ENCODE measurements at regions not wholly inside any gene's neighbourhood (a gene's known extent, or its start where the extent isn't known, plus 50 kb on each side); places are given as distances from the start of the nearest gene placed in this dataset.

DNA sequence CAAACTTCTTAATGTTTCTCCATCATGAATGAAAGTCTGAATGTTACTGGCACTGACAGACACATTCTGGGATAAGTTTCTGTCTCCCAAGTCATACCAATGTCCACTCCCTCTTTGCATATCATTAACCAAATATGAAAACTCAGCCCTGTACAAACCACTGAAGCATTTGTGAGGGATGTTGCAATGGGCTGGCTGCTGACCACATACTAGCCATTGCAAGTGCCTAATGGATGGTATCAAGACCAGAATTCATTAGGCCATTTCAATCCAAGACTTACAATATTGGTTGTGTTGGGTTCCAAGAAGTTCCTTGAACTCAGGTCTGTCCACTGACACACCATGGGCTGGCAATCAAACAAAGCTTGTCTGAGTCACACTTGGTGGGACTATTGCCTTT lies 73.8 kb downstream of the CBLN2 start:
- DNase-seq: no peak

DNA sequence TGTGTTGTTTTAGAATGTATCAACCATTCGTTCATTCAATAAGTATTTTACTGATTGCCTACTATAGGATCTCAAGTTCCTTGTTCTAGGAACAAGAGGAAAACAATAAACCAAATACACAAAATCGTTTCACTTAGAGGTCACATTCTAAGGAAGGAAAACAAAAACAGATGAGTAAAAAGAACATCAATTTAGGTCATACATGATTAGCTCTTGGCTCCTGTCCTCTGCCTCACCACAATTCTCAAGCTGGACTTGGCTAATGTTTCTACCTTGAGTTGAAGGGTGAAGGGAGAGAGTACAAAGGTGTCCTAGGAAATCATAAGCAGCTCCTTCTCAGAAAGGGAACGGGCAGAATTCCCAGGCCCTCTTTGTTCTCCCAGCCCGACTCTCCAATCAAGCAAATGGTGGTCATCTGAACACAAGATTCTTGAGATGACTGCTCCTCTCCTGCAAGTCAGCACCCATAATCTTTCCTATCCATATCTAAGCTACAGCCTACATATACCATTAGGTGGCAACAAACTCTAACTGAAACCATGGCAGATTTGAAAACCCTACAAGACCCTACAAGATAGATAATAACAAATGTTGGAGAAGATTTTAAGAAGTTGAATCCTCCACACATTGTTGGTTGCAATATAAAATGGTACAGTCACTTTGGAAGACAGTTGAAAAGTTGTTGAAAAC lies 76.0 kb downstream of the CBLN2 start:
- no peak for DNase-seq

DNA sequence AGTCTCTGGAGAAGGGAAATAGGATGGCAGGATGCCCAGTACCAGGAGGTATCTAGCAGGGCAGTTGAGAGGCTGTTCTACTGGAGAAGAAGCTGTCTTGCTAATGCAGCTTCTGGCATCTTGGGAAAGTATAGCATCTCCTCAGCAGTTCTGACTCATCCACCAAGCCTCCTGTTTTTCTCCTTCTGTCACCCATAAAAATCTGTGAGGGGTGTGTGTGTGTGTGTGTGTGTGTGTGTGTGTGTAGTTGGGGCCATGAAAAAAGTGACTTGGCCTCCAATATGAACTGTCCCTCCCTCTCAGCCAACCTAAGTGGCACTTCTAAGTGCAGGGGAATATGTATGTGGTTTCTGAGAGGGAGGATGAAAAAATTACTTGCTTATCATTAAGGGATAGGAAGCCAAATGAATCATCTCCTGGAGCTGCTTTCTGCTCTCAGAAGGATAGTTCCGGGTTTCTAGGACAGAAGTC lies 83.9 kb downstream of the CBLN2 start:
- DNase-seq: no peak

DNA sequence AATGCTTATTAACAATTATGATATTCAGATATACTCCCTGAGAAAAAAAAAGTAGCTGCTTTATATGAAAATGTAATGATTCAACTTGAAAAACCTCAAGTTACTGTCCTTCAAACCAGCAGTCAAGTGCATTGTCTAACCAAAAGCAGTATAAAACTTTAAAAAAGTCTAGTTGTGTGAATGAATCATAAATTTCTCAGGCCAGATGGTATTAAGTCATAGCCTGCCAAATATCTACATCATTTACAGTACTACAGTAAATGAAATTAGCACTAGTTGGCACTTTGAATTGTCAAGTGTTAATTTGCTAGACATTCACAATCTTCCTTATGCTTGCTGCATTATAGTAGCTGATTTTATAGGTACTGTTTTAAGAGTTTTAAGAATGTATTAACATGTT lies 85.9 kb downstream of the CBLN2 start:
- no peak for DNase-seq

DNA sequence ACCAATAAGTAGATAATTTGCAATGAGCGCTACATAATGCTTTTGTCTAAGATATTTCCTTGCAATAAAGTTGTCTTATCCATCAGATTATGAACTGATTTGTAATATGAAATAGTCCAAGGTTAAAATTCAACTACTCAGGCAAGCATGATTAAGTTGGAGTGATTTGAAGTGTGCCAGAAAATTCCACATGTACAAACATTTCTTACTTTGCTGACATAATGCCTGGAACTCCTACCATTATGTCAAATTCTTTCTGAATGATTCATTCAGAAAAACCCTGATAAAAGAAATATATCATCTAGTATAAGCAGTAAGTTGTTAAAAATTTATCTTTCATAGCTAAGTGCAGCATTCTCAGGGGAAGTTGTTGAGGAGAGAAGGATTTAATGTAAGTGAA lies 87.3 kb downstream of the CBLN2 start:
- no peak for DNase-seq

DNA sequence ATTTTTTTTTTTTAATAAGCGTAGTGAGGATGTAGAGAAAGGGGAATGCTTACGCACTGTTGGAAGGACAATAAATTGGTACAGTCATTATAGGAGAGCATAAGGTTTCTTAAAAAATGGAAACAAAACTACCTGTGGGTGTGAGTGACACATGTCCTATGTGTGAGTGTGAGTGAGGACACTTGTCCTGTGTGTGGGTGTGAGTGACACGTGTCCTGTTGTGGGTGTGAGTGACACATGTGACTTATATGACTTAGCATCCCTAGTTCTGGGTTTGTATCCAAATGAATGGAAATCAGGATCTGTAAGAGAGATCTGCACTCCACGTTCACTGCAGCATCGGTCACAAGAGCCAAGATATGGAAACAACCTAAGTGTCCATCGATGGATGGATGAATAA lies 91.8 kb downstream of the CBLN2 start:
- DNase-seq: no peak

DNA sequence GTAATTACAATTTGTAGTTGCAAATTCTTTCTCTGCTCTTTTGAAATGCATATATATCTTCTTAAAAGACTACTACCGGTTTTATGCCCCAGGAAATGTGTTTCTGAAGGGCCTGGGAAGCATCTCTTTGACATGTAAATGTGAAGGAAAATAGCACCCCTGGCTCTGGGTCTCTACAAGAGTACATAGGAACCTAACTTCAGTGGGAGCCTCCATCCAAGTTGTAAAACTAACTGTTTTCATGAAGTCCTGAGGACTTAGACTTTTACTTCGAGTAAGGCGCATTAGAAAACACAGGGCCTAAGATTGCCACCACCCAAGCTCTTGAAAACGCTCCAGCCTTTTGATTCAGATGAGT lies 99.4 kb downstream of the CBLN2 start:
- no peak for DNase-seq

DNA sequence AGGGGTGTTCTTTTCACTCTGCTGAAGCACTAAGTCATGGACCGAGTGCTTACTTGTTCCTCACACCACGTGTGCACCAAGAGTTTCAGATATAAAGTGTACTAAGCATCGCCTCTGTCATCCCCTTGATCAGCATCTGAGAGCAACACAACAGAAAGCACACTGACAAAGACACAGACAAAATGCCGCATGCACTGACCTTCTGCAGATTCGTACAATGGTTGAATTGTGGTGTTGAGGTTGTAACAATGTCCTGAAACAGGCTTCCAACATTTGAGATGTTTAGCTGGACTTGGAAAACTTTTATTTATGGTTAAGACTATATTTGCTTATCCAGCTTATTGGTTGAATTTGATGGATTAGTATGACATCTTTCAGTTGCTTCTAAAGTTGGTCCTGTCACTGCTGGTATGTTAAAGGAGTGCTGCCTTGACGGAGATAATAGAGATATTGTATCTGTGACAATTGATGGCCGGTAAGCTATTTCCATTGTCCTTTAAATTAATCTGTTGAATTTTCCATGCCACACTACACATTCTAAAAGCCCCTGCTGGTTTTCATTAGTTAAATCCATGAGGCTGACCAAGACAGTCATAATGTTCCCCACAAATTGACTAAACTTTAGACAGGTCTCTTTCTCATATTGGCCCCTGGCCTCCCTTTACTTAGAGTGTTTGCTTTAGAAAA lies 99.9 kb downstream of the CBLN2 start:
- DNase-seq: no peak

DNA sequence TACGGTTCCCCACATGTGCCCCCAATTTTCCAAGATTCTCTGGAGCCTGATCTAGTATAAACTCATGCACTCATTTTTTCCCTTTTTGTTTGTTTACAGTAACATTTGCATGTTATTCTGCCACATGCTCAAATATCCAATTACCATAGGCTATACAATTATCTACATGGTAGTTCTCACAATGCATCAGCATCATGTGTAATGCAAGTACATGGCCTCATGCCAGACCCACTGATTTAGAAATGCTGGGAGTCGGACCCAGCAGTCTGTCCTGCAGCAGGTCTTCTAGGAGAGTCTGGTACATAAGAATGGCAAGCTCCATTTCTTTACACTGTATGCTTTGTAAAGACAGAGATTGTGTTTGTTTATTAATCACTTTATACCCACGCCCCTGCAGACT lies 107.7 kb downstream of the CBLN2 start:
- DNase-seq: no peak

DNA sequence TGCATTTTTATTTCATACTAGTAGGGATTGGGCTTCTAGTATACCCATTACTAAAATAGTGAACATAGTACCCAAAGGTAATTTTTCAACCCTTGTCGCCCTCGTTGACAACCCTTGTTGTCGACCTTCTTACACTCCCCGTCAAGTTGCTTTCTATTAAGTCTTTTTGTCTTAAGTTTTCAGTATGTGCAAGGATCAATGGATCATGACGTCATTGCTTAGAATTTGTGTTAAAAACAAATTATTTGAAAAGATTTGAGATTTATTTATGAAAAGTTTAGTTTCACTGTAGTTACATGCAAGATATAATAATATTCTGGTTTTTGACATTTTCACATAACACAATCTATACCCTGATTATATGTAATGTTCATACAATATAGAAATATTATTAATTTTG lies 110.4 kb downstream of the CBLN2 start:
- DNase-seq: no peak

DNA sequence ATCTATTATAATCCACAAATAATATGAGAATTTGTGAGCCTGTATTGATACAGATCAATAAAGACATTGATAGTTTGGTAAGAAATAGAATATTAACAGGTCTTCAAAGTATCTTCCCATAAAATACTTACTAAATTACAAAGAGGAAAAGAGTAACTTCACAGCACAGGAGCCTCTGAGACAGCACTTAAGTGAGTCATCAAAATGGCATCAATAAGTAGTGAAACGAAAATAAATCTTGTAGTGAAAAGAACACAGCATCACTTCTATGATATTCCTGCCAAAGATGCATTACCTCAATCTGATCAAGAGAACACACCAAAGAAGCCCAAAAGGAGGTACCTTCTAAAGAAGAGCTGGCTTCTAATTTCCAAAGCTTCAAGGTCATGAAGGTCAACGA lies 116.4 kb downstream of the CBLN2 start:
- DNase-seq: no peak

DNA sequence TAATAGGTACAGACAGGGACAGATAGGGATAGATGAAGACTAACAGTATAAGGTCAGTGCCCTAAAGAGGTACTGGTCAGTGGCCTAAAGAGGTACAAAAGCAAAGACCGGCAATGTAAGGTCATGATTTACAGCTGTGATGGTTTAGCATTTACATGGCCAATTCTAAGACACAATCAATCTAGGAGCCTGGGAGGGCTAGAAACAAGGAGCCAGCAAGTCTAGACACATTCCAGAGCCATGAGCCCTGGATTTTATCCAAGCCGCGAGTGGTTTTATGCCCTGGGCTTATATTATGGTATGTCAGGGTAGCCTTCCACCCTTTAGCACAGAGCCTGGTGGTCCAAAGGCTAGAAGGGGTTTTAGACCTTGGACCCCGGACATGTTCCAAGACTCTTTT lies 124.2 kb downstream of the CBLN2 start:
- no peak for DNase-seq

DNA sequence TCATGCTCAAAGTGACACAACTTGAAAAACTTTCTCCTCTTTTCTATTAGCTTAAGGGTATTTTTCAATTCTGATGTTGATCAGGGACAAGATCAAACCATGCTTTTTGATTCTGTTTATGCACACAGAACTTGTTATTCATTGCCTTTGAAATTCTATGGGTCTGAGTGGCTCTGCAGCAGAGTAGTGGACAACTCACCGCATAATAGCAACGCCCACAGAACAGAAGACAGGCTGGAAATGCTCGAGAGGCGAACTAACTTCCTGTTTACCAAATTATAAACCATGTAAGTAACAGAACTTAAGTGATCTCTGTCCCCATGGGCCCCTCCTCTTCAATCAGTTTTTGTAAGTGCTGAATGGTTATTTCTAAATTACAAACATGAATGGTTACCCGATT lies 131.2 kb downstream of the CBLN2 start:
- DNase-seq: no peak

DNA sequence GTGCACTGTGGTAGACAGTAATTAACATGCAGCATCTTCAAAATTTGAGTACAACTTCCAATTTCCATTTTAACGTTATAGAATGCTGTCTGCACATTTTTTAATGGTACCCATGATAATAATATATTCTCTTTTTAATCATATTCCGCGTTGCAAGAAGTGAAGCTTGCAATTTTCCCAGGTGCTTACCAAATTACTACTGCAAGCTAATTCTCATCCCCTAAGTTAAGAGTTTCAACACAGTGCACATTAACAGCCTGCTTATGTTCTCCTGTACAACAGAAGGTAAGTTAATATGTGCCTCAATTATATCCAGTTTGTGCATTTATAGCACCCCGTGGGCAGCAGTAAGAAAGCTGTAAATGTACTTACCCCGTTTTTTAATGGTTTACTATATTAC lies 132.9 kb downstream of the CBLN2 start:
- DNase-seq: no peak

DNA sequence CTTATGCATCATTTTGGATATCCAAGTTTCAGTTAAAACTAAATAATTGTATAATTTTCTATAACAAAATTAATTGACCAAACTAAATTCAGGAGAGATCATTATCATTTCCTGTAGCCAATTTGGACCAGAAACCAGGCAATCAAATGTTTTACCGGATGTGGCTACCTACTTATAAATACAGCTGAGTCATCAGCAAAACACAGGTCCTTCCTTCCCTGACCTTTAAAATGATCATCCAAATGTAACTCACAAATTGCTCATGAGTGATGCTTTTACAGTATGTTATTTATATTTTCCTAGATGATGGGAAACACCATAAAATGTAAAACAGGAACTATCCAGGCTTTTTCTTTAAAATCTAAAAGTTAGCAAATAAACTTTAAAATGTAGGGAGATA lies 133.7 kb downstream of the CBLN2 start:
- no peak for DNase-seq

DNA sequence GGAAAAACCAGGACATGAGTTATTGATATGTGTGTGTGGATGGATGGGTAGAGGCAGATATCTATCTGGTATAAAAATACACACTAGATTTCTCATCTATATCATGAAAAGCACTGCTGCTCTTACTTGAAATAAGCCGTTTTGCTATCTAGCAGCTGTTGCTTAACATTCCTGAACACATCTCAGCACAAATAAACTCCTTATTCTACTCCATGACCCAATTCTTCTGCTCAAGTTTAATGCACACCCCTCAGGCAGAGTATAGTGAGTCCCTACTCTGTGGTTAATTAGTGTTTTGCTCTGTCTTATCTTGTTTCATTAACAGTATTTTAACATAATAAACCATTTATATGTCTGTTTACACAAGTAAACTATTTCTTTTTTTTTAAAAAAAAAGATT lies 134.2 kb downstream of the CBLN2 start:
- DNase-seq: no peak

DNA sequence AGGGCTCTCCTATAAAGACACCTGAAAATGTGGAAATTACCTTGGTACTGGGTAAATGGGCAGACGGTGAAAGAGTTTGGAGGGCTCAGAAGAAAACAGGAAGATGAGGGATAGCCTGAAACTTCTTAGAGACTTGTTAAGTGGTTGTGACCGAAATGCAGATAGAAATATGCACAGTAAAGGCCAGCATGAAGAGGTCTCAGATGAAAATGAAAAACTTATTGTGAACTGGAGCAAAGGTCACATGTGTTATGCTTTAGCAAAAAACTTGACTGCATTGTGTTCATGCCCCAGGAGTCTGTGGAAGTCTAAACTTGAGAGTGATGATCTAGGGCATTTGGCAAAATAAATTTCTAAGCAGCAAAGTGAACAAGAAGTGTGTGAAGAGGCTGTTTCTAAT lies 137.1 kb downstream of the CBLN2 start:
- DNase-seq: no peak

DNA sequence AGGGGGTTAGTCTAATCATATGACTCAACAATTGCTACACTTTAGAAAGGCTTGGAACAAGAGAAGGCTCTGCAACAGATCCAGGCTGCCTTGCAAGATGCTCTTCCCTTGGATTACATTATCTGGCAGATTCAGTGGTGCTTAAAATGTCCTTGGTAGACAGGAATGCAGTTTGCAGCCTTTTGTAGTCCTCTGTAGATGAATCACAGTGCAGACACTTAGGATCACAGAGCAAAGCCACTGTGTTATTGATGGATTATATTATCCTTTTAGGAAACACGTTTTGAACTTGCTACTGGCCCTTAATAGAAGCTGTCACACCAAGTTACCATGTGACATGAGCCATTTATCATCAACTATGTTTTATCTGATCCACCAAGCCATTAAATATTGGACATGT lies 152.2 kb downstream of the CBLN2 start:
- DNase-seq: no peak

DNA sequence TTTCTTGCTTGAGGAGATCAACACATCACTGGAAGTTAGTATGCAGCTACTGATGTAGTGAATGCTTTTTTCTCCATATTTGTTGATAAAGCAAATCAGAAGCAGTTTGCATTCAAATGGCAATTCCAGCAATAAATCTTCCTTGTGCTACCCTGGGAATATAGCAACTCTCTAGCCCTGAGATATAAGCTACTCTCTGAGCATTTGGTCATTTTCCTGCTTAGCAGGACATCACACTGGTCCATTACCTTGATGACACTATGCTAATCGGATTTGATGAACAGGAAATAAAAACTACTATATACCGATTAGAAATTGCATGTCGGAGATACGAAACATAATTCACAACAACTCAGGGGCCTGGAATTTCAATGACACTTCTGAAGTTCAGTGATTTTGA lies 152.7 kb downstream of the CBLN2 start:
- DNase-seq: no peak

DNA sequence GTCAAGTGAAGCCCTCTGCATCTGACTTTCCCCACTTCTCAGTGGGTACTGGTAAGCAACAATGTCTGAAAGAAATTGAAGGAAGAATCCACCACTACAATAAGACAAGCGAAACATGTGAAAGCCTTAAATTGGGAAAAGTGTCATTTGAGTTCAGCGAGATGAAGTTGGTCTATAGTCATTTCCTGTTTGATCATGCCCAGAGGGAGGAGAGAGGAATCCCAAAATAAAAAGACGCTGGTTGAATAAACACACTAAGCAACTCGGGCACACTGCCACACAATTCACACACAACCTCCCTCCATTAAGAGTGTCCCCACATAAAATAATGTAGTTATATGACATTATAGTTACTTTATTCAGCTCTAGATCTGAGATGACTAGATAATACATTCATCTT lies 166.1 kb downstream of the CBLN2 start:
- DNase-seq: no peak

DNA sequence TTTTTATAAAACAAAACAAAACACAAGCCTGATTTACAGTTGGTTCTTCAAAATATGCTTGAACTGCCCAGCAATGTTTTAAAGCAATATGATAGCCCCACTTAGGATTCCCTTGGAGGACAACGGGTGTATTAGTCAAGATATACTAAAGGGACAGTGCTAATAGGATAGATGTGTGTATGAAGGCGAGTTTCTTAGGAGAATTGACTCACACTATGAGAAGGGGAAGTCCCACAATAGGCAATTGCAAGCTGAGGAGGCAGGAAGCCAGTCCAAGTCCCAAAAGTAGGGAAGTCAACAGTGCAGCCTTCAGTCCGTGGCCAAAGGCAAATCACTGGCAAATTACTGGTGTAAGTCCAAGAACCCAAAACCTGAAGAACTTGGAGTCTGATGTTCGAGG lies 167.9 kb downstream of the CBLN2 start:
- no peak for DNase-seq

DNA sequence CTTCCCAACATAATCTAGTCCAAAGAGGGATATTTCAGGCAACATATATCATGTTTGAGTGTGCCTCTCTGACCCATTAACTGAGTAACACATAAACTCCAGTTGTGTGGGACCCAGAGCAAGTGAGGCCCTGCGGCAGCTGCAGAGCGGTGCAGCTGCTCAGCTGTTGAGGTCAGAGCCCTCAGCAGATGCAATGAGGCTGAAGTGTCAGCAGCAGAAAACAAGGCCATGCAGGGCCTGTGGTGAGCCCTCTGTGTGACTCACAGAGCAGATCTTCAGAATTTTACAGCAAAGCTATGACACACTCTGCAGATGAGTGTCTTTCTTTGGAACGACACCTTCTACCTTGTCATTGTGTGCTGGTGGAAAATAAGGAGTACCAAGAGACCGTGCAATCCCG lies 168.5 kb downstream of the CBLN2 start:
- no peak for DNase-seq

DNA sequence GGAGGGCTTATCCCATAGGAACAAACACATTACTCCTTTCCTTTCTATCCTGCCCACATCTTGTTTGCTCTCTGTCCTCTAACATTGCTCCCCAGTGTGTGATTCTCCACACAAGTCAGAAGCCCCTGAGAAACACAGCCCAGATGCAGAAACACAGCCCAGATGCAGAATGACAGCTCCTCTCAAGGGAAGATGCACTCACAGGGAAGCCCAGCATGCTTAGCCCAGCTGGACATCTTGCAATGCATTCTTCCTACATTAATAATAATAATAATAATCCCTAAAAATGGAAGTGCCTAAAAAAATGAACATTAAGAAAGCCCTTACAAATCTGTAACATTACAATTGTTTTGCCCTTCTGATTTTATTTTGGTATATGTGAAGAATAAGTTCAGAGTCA lies 172.1 kb downstream of the CBLN2 start:
- no peak for DNase-seq

DNA sequence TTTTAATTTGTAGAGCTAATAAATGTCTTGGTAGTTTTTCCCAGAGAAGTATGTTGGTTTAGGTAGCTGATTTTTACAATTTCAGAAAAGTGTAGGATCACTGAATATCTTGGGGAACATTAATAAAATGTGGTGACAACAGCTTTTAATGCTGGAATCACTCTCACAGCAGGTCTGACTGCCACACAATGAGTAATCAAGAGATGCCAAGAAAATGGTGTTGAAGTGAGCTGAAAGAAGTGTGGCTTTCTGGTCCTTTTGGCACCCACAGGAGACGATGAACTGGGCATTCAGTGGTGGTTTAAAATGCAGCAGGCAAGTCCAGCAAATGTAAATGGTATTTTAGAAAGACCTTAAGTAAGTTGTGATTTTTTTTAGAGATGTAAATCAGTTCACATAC lies 175.8 kb downstream of the CBLN2 start:
- no peak for DNase-seq

DNA sequence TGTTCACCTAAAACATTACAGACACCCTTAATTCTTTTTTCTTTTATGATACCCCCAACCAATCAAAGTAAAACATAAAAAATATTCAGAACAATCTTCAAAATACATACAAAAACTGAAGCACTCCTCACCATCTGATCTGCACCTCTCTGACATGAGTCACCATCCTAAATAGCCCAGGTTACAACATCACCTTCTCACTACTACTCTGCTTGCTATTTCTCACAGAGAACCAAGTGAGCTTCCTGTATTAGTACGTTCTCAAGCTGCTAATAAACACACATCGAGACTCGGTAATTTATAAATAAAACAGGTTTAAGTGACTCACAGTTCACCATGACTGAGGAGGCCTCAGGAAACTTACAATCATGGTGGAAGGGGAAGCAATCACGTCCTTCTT lies 183.5 kb downstream of the CBLN2 start:
- DNase-seq: no peak
